ENCODE measurements at regions not wholly inside any gene's neighbourhood (a gene's known extent, or its start where the extent isn't known, plus 50 kb on each side); places are given as distances from the start of the nearest gene placed in this dataset.

DNA sequence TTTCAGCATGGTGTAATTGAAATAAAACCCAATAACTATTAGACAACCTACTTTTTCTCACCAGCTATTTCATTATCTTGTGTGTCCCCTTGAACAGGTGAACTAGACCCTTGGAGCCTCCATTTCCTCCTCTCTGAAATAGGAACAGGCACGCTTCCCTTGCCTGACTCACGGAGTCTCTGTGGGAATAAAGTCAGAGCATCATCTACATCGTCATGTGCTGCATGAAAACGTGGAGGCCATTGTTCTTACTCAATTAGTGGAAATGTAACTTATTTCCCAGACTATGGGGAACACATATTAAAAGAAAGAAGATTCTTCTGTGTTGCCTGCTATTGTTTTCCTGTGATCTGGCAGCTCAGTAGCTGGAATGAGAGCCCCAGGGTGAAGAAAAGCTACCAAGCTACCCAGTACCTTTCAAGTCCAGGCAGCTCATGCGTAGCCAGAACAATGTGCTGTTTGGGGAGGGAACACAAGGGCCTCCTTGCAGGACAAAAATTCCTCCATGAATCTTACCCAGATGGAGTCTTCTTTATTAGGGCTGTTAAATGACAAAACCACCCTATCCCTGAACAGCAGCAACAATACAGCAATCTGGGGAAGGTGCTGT is 59.8 kb downstream of the SOX11 start:
- DNase-seq (ENCODE audit: low read depth in 2 of 2), result no peak

DNA sequence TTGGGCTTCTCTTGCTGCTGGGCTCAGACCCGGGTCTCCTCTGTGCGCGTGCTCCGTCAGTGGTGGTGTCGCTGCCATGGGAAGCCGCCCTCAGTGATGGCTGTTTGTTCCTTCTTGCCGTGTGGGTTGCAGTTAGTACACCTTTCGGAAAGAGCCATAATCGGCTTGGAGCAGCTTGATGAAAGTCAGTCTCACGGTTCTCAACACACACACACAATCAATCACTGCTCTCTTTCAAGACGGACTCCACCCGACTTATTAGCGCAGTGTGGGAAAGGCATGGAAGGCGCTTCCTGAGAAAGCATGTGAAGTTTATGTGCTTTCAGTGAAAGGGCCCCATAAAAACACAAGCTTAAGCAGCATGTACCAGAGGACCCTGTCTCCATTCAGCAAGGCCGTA is 64.1 kb downstream of the SOX11 start:
- no peak for DNase-seq (ENCODE audit: low read depth in 2 of 2)

DNA sequence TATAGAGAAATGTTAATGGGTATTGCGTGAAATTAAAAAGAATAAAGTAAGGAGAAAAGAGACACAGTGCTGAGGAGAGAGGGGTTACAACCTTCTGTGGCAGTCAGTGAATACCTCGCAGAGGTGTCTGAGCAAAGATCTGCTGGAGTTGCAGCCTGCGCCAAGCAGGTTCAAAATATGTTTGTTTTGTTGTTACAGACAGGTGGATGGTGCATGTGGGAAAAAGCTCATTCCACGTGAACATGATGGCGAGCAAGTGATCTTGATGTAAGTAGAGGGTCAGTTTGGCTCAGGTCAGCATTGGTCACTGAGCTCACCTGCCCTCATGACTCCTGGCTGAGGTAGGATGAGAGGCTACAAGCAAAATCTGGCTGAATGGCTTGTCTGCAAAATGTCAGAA is 66.2 kb downstream of the SOX11 start:
- no peak for DNase-seq (ENCODE audit: low read depth in 2 of 2)

DNA sequence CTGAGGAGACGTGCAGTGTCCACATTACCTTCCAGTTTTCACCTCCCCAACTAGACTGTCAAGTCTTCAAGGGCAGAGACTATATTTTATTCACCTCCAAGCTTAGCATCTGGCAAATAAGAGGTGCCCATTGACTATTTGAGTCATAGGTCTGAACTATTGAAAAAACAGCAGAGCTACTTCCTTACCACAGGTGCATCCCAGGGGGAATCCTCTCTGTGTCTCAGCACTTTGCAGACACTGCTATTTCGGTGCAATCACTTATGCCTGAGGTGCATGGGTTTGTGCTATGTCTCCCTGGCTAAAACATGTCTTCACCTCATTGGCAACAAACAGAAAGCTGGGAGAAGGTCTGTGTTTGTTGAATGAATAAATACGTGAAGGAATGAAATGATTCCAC is 67.8 kb downstream of the SOX11 start:
- no peak for DNase-seq (ENCODE audit: low read depth in 2 of 2)

DNA sequence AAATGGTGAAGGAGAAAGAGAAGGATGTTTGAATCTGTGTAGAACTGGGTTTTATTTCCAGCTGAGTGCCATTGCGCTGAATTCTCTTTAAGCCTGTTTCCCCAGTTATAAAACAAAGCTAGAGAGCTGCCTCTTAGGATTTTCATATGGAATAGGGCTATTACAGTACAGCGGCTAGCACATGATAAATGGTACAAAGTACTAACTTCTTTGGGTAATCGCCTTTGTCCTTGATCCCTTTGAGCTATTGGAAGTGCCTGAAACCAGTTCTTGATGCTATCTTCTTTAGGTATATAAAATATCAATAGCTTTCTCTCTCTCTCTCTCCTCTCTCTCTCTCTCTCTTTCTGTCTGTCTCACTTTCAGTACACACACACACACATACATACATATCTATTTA is 71.3 kb downstream of the SOX11 start:
- no peak for DNase-seq (ENCODE audit: low read depth in 2 of 2)

DNA sequence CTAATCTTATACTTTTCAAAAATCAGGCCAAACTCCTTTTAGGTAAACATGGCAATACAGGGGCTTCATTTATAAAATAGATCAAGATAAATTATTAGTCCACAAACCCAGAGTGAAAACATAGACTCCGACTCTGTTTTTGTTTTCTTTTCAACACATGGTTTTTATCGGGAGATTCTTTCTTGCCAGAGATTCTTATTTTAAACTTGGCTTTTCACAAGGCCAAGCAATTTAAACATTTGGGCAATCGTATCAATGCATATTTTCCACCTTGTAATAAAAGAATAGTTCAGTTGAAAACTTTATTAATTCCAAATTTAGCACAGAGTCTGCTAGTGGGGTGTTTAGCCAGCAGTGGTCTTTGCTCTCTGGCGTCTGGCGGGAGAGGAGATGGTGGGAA is 71.9 kb downstream of the SOX11 start:
- DNase-seq (ENCODE audit: low read depth in 2 of 2), result no peak

DNA sequence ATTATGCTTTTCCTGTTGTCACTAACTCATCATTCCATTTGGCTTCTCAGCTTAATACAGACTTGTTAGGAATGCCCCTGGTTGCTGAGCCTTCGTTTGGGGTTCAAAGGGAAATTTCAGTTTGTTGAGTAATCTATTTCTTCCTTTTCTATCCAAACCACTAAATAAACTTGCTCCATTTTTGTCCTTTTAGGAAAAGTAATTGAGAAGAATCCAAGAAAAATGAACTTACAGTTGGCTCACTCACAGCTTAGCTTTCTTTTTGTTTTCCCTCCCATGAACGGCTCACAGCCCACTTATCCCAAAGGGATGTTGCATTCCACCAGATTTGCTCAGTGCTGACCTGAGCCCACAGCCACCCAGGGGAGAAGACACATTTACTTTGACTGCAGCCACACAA is 73.9 kb downstream of the SOX11 start:
- DNase-seq (ENCODE audit: low read depth in 2 of 2), result no peak

DNA sequence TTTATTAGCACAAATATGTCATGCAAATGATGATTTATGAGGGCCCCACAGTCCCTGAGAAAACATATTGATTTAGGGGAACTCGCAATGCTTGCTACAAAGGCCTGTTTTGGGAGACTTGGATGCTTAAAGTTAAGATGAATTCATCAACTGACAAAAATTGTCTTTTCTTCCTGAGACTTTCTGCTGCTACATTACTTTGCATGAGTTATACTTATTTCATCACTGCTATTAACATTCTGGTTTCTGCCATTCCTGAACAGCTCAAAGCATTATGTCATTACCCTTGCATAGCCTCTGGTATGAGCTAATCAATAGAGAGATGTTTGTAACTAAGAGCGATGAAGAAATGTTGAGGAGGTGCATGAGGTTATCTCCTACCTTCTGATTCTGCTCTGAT is 74.4 kb downstream of the SOX11 start:
- DNase-seq (ENCODE audit: low read depth in 2 of 2), result no peak

DNA sequence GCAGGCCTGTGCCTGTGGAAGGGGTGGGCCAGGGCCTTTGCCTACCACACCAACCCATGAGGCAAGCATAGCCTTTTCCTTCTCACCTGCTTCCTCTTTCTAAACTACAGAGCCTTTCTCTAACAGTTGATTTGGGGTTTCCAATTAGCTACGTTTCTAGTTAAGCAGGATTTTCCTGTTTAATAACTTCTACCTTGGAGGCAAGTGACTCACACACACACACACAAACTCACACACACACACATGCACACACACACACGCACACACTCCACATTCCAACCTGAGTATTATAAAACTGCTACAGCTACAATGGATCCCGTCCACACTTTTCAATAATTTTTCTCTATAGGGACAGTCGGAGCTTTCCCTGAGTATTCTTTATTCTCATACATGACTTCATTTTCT is 84.9 kb downstream of the SOX11 start:
- DNase-seq (ENCODE audit: low read depth in 2 of 2), result no peak

DNA sequence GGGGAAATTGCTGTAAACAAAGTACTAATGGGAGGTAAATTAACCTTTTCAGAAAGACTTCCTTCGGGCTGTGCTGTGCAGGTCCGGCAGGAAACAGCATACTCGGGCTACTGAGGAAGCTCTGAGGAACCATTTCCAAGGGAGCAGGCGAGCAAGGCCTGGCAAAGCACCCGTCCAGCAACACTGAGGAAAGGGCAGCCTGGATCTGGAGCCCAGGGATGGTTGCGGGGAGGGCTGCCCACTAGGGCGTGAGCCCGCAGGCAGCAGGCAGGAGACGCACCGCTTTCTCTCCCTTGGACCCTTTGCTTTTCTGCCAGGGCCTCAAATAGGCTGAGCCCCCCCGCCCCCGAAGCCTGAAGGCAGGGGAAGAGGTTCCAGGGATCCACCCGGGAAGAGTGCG is 89.5 kb downstream of the SOX11 start:
- DNase-seq (ENCODE audit: low read depth in 2 of 2), result no peak

DNA sequence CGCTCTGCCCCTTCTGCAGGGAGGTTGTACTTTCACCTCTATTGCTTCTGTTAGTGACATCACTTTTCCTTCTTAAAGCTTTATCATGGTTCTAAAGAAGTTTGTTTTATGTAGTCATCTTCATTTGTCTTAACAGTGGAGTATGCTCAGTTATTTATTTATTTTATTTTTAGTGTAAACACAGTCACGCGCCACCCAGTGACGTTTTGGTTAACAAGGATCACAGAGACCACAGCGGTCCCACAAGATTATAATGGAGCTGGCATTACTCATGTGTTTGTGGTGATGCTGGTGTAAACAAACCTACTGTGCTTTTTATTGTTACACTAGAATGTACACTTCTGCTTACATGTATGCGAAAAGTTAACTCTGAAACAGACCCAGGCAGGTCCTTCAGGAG is 89.9 kb downstream of the SOX11 start:
- DNase-seq (ENCODE audit: low read depth in 2 of 2), result no peak

DNA sequence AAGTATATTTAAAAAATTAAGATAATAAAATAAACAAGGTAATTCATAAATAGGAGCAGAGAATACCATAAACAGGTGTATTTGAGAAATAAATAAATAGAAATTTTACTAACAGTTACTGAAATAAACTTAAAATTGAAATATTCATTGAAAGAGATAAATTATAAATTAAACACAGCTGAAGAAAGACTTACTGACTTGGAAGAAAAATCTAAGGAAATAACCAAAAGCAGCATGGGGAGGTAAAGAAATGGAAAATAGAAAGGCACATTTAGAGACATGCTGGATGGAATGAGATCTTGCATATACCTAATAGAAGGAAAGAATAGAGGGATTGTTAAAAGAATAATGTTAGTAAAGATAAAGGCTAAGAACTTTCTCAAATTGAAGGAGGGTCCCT is 96.3 kb downstream of the SOX11 start:
- DNase-seq (ENCODE audit: low read depth in 2 of 2), result no peak

DNA sequence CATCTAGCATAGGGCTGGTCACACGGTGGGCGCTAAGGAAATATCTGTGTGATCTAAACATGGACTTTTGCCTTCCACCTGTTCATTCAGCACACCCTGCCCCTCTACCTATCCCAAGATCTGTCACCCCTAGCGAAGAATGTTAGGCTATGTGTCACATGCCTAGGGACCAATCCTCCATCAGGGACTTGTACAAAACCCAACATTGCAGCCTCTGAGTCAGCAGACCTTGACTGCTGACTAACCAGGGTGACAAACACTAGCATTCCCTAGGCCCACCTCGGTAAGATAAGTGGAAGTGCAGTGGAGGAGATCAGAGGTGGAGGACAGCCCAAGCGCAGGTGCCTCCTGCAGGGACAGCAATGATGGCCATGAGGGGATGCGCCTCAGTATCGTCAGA is 99.2 kb downstream of the SOX11 start:
- no peak for DNase-seq (ENCODE audit: low read depth in 2 of 2)

DNA sequence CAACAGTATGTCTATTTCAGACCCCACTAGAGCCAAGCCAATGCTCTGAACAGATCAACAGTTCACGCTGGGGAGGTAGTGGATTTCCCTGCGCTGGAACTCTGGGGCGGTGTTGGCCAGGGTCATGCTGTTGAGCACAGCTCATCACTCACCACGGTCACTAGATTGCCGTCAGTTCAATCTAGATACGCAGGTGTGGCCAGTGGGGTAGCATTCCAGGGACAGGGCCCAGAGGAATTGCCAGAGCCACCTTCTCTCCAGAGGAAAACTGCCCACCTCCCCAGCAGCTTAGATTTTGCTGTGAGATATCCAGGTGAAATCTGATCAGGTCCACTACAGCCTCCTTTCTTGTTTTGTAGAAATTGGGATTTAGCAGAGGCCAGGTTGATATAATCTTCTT is 101.8 kb downstream of the SOX11 start:
- DNase-seq (ENCODE audit: low read depth in 2 of 2), result no peak

DNA sequence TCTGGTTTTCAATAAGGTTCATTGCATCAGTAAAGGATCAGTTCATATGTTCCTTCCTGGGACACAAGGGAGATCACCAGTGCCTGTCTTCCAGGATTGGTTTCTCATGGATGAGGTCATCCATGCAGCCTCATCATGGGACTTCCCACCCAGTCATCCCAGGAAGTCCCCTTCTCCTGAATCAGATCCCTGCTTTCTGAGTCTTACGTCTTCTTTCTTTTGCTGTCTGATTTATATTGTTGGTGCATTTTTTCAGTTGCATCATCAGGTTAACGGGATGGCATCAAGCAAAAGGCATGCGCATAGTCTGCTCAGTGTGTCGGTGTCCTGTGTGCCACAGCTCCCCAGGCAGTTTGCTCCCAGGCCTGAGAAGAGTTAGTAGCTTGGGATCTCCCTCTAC is 105.9 kb downstream of the SOX11 start:
- no peak for DNase-seq (ENCODE audit: low read depth in 2 of 2)

DNA sequence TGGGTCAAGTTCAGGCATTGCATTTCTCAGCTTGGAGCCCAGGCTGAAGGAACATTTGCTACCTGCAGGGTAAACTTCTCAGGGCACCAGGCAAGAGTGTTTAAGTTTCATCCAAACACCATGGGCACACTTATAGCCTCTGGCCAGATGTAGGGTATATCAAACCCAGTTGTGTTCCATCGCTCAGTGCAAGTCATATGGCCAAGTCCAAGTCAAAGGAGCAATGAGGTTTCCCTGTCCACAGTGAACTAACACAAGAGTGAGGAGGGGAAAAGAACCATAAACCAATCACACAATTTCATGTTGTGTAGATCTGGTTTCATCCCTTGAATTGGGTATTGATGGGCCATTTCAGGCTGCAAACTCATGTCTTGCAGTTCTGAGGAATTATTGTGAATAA is 107.2 kb downstream of the SOX11 start:
- DNase-seq (ENCODE audit: low read depth in 2 of 2), result no peak

DNA sequence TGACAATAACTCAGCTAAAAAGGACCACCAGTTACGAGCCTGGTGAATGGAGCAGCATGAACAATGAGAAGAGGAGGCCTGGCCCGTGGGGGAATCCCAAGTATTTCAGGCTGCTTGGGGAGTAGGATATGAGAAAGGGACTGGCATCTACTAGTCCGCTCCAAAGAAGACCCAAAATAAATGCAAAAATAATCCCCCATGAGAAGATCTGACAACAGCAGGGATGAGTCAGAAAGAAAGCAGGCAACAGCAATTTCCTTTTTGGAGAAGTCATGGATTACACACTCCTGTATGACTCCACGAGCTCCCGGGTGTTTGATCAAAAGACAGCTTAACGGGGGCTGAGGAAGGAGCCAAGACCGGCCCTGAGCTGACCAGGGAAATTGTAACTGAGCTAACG is 111.4 kb downstream of the SOX11 start:
- DNase-seq (ENCODE audit: low read depth in 2 of 2), result no peak

DNA sequence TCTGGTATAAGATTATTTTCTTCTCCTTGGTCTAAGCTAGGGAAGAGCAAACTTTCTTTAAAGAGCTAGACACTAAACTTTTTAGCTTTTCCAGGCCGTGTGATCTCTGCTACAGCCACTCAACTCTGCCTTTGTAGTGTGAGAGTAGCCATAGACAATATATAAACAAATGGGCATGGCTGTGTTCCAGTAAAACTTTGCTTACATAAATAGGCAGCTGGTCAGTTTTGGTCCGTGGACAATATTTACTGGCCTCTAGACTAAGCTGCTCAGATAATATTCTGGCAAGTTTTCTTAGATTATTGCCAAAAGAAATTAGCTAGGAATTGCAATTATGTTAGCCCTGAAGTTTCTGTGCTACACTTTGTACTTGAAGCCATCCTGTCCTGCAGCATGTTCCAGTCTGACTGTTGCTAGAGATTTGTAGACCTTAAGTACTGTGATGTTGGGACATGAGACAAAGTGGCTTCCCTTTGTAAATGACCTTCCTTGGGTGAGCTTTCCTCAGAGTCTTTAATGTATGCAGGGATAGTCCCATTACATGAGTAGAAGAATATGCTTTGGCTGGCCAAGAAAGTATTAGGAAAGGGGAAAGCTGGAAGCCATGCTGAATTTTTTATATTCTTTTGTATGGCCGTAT is 126.9 kb downstream of the SOX11 start:
- no peak for DNase-seq (ENCODE audit: low read depth in 2 of 2)

DNA sequence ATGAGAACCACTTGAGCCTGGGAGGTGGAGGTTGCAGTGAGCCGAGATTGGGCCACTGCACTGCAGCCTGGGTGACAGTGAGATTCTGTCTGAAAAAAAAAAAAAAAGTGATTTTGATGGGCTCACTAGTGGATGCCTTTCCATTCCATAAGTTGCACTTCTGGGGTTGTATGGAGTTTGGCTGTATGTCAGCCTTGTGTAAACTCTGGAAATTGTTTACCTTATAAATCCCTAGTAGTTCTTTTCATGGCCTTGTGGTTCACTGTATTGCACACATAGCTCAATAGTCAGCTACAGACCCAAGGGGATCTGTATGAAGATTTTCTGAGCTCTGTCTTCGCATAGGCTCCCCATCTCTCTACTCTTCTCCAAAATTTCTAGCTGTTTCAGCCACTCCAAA is 131.9 kb downstream of the SOX11 start:
- DNase-seq (ENCODE audit: low read depth in 2 of 2), result no peak

DNA sequence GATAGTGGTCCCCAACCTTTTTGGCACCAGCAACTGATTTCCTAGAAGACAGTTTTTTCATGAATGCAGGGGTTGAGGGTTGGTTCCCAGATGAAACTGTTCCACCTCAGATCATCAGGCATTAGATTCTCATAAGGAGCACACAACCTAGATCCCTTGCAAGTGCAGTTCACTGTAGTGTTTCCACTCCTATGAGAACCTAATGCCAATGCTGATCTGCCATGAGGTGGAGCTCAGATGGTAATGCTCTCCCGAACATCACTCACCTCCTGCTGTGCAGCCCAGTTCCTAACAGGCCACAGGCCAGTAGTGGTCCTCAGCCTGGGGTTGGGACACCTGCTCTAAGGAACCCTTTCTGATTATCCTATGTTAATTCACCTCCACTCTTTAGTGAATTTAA is 133.5 kb downstream of the SOX11 start:
- no peak for DNase-seq (ENCODE audit: low read depth in 2 of 2)

DNA sequence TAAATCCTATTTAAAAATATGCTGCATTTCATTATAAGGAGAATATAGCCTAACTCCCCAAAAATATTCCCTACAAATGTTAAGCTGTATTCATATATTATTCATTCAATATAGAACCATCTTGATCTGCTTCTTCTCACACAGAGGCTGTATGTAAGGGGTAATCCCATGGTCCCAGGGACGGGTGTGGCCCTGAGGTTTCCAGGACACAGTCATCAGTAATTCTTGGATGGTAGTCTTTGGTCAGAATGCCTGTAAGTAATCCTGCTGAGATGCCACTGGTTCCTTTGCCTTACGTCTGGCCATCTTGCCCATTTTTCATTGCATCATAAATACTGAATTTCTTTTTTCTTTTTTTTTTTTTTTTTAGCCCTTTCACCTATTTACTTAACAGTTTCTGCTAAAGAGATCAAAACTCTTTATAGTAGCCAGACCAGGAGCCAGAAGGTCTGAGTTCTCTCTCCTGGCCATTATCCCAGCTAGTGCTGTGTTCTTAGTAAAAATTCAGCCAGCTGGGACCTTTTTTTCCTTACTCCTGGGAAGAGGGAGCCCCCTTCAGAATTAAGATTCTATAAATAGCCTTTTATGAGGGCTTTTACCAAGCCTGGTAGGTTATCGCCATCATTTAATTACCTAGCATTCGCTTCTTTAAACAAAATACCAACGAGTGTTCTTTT is 134.9 kb downstream of the SOX11 start:
- no peak for DNase-seq (ENCODE audit: low read depth in 2 of 2)

DNA sequence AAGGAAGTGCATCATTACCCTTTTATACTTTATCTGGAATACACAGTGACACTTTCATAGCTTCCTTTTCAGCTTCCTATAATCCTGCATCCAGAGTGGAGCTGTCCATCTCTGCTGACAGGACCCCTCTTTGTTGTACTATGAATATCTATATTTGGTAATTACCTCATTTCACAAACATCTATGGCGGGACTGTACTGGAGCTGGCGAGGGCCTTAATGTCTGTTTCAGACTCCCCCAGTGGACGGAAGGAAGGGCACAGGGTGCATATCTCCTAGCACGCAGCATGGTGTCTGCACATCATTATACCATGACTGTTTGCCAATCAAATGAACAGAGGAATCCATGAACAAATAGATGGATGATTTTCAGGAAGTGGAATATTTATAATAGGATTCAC is 142.3 kb downstream of the SOX11 start:
- no peak for DNase-seq (ENCODE audit: low read depth in 2 of 2)

DNA sequence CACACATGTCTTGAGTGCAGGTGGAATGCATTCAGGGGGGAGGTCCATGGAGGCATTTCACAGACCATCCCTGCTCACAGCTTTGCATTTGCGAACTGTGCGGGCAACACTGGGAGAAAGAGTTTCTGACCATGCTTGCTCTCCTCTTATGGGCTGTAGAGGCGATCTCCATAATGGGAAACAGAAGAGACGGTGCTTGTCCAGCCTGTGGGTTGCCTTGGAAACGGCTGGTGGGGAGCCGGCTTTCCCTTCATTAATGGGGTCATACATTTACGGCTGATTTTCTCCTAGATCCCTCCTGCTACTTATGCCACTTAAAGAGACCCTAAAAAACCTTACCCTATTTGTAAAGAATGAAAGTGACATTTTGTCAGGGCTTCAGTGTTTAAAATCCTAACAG is 147.4 kb downstream of the SOX11 start:
- DNase-seq (ENCODE audit: low read depth in 2 of 2), result no peak

DNA sequence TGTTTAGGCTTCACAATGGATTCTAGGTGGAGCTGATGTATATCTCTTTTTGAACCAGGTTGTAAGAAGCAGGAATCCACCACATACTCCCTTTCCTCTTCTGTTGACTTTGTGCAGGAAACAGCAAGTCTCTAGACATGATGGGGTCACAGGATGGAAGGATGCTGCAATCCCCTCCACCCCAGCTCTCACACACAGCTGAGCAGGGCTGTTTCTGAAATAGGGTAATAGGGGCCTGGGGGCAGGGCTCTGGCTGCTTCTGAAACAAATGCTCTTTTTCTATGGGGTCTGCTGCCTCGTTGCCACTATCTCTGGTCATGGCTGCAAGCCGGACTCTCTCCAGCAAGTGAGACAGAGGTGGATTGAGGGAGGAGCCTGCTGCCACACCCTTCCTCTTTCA is 148.9 kb downstream of the SOX11 start:
- DNase-seq (ENCODE audit: low read depth in 2 of 2), result no peak
